ENCODE measurements at regions not wholly inside any gene's neighbourhood (a gene's known extent, or its start where the extent isn't known, plus 50 kb on each side); places are given as distances from the start of the nearest gene placed in this dataset.

DNA sequence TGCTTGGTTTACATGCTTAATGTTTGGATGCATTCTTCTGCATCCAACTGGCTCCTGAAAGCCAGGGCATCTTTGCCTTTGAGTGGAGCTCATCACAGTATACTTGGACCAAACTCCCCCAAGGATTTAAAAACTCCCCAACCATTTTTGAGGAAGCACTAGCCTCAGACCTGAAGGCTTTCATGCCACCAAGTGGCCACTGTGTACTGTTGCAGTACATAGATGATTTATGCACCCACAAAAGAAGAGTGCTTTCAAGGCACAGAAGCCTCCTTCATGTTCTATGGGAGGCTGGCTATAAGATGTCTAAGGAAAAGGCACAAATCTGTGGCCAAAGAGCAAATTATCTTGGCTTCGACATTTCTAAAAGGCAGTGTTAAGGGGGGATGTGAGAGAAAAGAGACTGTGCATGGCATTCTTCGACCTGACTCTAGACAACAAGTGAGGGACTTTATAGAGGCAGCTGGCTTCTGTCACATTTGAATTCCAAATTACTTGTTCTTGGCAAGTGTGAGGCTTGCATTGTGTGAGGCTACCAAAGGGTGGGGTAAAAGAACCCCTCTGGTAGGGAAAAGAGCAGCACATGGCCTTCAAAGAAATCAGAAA lies 224.2 kb upstream of the HSFY2 start:
- TF ChIP-seq, protein P1, sequence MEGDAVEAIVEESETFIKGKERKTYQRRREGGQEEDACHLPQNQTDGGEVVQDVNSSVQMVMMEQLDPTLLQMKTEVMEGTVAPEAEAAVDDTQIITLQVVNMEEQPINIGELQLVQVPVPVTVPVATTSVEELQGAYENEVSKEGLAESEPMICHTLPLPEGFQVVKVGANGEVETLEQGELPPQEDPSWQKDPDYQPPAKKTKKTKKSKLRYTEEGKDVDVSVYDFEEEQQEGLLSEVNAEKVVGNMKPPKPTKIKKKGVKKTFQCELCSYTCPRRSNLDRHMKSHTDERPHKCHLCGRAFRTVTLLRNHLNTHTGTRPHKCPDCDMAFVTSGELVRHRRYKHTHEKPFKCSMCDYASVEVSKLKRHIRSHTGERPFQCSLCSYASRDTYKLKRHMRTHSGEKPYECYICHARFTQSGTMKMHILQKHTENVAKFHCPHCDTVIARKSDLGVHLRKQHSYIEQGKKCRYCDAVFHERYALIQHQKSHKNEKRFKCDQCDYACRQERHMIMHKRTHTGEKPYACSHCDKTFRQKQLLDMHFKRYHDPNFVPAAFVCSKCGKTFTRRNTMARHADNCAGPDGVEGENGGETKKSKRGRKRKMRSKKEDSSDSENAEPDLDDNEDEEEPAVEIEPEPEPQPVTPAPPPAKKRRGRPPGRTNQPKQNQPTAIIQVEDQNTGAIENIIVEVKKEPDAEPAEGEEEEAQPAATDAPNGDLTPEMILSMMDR (IDR thresholded peaks at IDR 0.05 in 2 of 3, conservative IDR thresholded peaks at IDR 0.05 in 1 of 3; ENCODE audit: borderline replicate concordance in 1 of 3, insufficient read depth in 1 of 3, low read depth in 2 of 3, low read length in 2 of 3) = no peak
- no peak for TF ChIP-seq RAD21 (IDR thresholded peaks at IDR 0.05; ENCODE audit: low read depth)
